Uterus (tissue), 2 donors: ENCODE measurements at regions not wholly inside any gene's neighbourhood (a gene's known extent, or its start where the extent isn't known, plus 50 kb on each side); places are given as distances from the start of the nearest gene placed in this dataset.

Experiments used
- POLR2A ChIP-seq, 2 donors: fragments of 450-650 bp; IDR thresholded peaks; one replicate each; pipeline ENCODE4 v1.6.1; 2016; ENCODE audit warnings: antibody characterized with exemption in 2 of 2, mild to moderate bottlenecking in 1 of 2, moderate library complexity in 1 of 2
- TF ChIP-seq, protein P1 (sequence below), 4 experiments: fragments of 200-600 bp in 2 of 4; fragments of 450-650 bp in 2 of 4; sonication (generic) in 2 of 4; IDR thresholded peaks; one replicate each; pipeline ENCODE4 v1.5.1; 2016 to 2019; ENCODE audit warnings: antibody characterized with exemption in 4 of 4, mild to moderate bottlenecking in 2 of 4, moderate library complexity in 1 of 4

DNA sequence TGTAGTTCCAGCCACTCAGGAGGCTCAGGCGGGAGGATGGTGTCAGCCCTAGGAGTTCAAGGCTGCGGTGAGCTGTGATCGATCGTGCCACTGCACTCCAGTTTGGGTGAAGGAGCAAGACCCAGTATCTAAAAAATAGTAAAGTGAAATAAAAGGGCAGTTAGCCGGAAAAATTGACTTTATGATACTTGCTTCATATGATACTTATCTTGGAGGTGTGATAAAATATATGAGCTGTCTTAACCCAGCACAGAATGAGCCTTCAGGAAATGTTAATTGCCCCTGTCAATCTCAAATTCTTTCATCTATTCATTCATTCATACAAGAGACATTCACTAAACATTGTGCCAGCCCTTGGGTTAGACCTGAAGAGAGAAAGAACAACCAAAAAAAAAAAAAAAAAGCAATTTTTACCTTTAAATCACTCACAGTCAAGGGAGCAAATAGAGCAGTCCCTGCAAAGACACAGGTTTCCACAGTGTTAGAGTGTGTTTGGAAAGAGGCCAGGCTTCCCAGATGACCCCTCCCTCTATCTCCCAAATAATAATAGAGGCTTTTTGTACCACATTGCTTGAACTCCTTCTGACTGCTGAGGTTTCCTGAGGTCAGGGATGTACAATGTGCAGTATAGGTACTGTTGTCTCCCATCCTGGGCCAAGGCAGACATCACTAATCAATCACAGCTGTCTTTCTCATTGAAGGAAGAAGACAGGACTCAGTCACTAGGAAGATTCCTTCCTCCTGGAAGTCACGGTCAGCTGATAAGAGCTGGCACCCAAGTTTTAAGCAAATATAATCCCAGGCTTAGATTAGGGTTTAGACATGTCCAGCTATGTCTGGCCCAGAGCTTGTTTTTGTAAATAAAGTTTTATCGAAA, 454.6 kb downstream of the MIAT start:
- TF ChIP-seq, protein P1, sequence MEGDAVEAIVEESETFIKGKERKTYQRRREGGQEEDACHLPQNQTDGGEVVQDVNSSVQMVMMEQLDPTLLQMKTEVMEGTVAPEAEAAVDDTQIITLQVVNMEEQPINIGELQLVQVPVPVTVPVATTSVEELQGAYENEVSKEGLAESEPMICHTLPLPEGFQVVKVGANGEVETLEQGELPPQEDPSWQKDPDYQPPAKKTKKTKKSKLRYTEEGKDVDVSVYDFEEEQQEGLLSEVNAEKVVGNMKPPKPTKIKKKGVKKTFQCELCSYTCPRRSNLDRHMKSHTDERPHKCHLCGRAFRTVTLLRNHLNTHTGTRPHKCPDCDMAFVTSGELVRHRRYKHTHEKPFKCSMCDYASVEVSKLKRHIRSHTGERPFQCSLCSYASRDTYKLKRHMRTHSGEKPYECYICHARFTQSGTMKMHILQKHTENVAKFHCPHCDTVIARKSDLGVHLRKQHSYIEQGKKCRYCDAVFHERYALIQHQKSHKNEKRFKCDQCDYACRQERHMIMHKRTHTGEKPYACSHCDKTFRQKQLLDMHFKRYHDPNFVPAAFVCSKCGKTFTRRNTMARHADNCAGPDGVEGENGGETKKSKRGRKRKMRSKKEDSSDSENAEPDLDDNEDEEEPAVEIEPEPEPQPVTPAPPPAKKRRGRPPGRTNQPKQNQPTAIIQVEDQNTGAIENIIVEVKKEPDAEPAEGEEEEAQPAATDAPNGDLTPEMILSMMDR (IDR thresholded peaks at IDR 0.05): no peak
- no peak for TF ChIP-seq POLR2A (IDR thresholded peaks at IDR 0.05)
